NCI-H345 (cell line): ENCODE measurements at regions not wholly inside any gene's neighbourhood (a gene's known extent, or its start where the extent isn't known, plus 50 kb on each side); places are given as distances from the start of the nearest gene placed in this dataset.
"Not testable (repeated sequence)": the region's sequence is repeated elsewhere in the genome, so short reads cannot be mapped to it uniquely, and the experiment has no call there.

Experiments used
- DNase-seq: peaks from one replicate; lab custom pipeline; 2025; lab: John Stamatoyannopoulos, UW

DNA sequence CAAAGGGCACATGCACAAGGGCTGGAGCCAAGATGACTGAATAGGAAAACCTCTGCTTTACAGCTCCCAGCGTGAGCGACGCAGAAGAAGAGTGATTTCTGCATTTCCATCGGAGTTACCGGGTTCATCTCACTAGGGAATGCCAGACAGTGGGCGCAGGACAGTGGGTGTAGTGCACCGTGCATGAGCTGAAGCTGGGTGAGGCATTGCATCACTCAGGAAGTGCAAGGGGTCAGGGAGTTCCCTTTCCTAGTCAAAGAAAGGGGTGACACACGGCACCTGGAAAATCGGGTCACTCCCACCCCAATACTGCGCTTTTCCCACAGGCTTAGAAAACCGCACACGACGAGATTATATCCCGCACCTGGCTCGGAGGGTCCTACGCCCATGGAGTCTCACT lies 64.5 kb upstream of the HTR1E start:
- DNase-seq: not testable (repeated sequence)

DNA sequence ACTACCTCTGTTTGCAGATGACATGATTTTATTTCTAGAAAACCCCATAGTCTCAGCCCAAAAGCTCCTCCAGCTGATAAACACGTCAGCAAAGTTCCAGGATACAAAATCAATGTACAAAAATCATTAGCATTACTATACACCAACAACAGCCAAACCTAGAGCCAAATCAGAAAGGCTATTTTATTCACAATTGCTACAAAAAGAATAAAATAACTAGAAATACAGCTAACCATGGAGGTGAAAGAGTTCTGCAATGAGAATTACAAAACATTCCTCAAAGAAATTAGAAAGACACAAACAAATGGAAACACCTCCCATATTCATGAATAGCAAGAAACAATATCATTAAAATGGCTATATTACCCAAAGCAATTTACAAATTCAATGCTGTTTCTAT lies 65.6 kb upstream of the HTR1E start:
- DNase-seq: peak; percentile 13

DNA sequence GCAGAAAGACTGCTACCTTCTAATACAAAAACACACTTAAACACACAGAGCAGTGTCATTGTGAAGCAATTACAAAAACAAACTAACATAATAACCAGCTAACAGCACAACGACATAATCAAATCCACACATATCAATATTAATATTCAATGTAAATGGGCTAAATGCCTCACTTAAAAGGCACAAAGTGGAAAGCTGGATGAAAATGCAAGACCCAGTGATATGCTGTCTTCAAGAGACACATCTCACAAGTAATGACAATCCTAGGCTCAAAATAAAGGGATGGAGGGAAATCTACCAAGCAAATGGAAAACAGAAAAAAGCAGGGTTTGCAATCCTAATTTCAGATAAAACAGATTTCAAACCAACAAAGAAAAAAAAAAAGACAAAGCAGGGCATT lies 67.8 kb upstream of the HTR1E start:
- no peak for DNase-seq

DNA sequence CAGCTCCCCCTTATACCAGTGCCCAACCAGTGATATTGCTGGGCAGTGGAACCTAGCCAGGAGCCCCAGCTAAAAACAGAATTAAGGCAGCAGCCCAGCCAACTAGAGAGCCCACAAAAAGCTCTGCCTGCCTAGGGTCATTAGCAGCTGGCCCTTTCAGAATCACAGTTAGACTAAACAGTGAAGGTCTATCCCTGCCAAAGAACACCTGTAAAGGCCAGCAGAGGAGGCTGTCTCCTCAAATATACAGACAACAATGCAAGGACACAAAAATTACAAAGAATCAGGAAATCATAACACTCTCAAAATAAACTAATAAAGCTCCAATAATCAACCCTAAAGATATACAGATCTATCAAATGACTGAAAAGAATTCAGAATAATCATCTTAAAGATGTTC lies 77.8 kb upstream of the HTR1E start:
- DNase-seq: no peak

DNA sequence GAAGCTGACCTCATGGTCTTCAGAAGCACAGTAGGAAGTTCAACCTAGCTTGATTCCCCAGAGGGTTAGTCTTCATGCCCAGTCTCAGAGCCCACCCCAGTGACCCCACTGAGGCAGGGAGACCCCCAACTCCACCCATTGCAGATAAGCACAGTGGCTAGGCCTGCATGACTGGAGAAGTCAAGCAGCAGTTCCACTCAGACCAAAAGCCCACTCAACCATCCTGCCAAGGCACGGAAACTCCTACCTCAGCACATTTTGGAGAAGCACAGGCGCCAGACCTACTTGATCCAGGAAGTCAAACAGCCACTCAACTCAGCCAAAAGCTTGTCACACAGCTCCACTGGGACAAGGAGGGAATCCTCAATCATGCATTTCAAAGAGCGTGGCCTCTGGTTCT lies 78.4 kb upstream of the HTR1E start:
- no peak for DNase-seq

DNA sequence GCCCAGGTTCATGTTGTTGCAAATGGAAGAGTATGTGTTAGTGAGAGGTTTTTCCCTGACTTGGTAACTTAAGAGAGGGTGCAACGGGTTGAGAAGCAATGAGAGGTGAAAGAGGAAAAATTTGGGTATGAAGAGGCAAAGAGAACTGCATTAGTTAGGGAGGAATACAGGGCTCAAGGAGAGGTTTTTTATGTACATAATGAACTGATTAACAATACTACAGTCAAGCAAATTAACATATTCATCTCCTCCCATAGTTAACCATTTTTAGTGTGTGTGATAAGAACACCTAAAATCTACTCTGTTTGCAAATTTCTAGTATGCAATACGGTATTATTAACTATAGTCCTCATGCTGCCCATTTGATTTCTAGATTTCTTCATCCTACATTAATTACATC lies 79.5 kb upstream of the HTR1E start:
- DNase-seq: no peak

DNA sequence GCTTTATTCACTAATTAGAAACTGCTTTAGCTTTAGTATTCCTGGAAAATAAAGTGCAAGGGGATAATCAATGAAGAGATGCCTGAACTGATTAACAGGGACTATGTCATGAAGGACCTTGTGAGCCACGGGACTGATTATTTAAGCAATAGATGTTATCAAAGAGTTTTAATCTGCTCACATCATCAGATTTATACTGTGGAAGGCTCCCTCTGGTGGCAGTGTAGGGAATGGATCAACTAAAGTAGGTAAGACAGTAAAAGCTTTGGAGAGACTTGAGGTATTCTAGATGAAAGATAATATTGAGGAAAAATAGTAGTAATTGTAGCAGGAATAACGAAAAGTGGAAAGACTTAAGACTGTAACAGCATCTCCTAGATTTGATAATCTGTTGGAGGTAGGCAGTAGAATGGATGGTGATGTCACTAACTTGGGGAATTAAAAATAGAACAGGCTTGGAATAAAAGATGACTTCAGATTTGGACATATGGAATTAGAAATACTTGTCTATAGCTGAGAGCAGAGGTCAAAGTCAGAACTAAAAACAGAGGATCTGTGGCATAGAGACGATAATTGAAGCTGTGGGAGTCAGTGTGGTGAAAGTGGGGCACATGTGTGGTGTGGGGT lies 80.3 kb upstream of the HTR1E start:
- DNase-seq: peak; percentile 21

DNA sequence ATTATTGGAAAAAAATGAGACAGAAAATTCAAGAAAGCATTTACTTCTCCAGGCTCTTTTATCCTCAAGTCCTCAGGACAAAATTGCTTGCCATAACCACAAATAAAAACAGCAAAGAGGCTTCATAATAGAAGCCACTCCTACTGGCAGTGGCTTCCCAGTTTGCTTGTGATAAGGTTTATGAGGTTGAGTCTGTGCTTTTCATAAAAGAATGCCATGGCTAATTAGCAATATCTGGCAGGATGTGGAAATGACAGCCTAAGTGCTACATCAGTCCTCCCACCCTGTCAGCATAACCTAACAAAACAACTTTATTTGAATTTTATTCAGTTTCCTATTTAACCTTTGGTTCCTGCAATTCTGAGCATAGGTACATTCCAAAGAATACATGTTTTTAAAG lies 80.9 kb upstream of the HTR1E start:
- DNase-seq: no peak

DNA sequence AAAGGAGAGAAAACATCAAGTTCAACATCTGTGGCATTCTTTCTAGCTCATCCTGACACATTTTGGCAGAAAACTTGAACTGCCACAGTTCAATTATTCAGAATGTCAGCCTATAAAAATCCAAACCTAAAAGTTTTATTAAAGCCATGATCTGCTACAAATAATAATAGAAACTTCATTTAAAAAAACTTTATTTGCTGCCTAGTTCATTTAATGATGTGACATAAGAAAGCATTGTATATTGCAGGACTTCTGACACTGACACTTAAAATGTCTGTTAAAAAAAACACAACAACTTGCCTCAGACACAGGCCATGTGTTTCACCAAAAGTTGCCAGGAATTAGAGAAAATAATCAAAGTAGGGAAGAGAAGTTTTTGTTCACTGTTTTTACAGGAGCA lies 88.3 kb upstream of the HTR1E start:
- no peak for DNase-seq

DNA sequence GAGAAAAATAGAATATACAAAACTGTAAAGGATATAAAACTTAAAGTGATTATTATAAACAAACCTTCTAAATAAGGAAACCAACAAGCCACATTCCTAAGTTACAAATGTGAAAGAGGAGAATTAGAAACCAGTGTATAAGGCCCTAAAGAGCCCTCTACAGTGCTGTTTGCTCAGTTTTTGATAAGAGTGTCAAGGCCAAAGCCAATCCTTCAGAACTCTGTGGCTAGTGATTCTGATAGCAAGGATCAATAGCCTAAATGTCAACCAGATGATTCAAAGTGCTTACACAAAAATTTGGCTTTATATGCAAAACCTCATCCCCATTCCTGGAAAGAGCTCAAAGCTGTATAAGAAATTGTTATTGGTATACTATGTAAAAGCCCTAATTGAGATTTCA lies 104.6 kb upstream of the HTR1E start:
- no peak for DNase-seq

DNA sequence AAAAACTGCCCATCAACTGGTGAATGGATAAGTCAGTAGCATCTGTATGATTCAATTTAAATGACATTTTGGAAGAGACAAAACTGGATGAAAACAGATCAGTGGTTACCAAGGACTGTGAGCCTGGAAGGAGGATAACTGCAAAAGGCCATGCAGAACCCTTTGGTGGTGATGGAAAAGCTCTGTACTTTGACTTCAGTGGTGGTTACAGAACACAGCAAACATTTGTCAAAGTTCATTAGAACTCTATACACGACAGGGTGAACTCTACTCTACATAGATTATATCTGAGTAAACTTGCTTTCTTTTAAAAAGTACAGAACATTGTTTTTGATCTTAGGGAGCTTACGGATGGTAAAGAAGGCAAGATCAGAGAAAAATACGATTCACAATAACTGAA lies 111.9 kb upstream of the HTR1E start:
- no peak for DNase-seq

DNA sequence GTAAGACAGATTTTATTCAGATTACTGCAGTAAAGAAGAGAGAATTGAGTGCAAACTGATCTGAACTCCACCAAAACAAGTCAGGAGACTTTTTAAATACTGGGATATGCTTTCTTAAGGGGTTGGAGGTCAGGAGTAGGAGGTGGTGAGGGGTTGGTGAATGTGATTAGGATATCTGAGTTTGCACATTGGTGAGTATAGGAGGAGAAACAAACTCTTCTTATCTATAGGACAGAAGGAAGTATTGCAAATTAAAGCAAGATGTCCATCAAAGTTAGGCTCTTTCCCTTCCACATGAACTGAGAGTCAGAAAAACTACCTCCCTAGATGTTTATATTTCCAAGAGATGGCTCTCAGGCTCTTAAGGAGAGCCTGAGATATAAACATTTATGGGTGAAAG lies 114.6 kb upstream of the HTR1E start:
- DNase-seq: no peak

DNA sequence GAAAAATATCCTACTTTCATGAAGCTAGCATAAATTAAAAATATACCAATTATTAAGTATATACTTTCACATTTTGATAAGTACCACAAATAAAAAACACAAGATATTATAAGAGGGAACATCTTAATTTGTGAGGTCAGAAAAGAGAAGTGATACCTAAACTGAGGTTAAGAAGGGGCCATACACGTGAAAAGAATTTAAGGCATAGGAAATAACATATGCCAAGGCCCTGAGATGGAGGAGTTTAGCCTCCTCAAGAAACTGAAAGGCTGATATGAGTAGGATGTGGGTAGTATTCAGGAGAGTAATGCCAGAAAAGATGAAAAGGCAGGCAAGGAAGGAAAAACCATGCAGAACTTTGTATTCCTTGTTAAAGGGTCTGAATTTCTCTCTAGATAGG lies 116.6 kb upstream of the HTR1E start:
- DNase-seq: no peak

DNA sequence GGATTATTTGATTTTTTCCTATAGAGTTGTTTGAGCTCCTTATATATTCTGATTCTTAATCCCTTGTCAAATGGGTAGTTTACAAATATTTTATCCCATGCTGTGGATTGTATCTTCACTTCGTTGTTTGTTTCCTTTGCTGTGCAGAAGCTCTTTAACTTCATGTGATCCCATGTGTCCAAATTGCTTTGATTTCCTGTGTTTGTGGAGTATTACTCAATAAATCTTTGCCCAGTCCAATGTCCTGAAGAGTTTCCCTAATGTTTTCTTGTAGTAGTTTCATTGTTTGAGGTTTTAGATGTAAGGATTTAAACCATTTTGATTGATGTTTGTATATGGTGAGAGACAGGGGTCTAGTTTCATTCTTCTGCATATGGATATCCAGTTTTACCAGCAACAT lies 143.7 kb upstream of the HTR1E start:
- DNase-seq: no peak

DNA sequence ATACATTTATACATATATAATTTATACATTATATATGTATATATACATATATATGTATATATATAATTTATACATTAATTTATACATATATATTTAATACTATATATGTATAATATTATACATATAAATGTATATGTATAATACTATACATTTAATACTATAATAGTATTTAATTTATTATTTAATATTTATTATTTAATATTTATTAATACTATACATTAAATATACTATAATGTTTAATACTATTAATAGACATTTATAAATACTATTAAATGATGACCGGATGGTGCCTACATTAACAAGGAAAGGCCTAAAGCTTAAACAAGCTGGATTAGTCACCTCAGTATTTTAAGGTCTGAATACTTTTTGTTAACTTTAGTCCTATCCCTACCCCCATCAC lies 145.9 kb upstream of the HTR1E start:
- no peak for DNase-seq

DNA sequence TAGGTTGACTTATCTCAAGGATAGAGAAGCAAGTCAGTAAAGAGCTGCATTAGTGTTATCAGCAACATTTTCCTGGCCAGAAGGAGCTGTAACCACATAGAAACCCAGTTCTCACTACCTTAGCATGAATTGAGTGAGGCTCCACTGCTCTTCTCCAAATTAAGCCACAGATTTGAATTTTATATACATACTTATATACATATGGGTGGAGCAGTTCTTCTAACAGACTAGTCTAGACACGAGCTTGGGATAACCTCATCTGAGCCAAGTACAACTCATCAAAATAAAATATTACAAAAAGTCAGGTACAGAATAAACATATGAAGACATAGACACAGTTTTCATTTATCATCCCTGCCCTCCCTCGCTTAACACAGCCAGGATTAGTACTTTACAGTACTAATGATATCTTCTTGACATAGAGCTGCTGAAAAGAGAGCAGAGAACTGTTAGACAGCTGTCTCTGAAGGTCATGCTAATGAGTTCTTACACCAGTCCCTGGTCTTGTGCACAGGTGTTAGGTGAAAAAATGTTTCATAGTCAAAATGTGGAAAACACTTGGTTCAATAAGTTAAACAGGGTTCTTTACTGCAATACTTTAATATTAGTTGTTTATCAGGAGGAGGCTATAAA lies 147.4 kb upstream of the HTR1E start:
- DNase-seq: no peak

DNA sequence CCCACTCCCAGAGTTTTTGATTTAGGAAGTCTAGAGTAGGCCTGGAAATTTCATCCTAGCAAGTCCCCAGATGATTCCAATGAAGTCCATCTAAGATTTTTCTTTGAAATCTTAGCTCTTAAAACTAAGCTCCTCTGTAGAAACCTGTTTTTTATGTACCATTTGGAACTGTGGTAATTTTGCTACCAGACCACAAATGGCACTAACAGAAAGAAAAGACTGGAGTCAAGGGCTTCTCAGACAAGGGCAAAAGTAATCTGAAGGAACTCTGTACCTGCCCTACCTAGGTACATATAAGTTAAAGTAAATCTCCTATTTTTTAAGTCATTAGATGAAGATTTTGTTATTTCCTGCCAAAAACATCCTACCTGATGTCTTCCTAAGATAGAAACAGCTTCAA lies 155.0 kb upstream of the HTR1E start:
- no peak for DNase-seq

DNA sequence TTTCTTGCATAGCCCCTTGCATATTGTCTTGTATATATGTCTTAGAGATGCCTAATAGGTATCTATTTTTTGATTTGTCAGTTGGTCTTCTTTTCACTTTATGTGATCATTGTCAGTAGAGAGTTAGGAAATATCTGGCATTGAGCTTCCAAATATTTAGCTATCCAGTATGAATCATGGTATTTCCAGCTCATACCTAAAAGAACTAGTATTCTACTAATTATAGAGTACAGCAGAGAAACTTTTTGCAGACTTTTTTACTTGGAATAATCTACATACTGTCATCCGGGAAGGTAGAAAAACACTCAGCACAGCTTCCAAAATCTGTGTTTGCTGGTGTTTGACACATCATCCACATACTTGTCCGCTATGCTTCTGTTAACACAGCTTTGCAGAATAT lies 156.4 kb upstream of the HTR1E start:
- no peak for DNase-seq

DNA sequence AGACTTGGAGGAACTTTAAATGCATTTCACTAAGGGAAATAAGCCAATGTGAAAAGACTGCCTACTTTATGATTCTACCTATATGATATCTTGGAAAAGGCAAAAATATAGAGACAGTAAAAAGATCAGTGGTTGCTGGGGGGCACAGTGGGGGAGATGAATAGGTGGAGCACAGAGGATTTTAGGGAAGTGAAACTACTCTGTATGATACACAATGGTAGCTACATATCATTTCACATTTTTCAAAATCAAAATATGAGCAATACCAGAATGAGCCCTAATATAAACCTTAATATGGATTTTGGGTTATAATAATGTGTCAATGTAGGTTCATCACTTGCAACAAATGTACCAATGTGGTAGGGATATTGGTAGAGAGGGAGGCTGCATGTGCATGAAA lies 161.4 kb upstream of the HTR1E start:
- no peak for DNase-seq

DNA sequence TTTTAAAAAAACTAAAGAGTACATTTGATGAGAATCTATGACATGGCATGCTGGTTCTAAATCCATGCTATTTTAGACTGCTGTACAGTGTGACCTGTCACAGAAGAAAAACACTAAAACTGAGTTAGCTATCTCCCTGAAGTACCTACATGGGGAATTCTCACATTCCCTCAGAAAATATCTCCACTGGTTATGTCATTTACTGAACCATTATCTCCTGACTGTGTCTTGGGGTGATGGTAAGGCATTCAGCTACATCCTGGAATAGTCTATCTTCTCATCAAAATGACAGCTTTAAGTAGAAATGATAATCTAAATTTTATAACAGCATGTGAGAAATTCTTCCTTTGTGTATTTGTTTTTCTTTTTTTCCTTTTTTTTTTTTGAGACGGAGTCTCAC lies 172.1 kb upstream of the HTR1E start:
- DNase-seq: no peak

DNA sequence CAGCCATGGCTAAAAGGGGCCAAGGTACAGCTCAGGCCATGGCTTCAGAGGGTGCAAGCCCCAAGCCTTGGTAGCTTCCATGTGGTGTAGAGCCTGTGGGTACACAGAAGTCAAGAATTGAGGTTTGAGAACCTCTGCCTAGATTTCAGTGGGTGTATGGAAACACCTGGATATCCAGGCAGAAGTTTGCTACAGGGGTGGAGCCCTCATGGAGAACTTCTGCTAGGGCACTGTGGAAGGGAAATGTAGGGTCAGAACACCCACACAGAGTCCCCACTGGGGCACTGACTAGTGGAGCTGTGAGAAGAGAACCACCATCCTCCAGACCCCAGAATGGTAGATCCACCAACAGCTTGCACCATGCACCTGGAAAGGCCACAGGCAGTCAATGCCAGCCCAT lies 177.4 kb upstream of the HTR1E start:
- not testable (repeated sequence) for DNase-seq

DNA sequence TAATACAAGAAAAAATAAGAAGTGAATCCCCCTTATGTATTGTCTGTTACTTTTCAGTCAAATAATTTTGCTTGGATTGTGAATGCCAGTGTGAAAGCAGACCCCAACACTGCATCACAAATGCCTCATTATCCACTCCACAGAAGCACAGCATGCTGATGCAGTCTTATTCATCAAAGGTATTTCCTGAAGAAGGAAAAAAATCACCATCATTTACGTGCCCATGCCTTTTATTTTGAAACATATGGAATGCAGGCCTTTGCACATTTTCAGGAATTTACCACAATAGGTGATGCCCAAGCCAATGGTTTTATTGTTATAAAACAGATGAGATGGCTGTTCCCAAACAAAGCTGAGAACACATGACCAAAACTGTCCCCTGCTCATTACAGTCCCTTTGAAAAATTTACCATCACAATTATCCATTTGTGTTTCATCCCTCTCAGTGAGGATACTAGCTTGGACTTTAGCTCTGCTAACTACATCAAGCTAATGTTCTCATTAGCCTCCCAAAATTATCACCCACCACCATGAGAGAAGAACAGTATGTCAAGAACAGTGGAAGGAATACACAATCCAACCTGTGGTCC lies 180.6 kb upstream of the HTR1E start:
- DNase-seq: no peak

DNA sequence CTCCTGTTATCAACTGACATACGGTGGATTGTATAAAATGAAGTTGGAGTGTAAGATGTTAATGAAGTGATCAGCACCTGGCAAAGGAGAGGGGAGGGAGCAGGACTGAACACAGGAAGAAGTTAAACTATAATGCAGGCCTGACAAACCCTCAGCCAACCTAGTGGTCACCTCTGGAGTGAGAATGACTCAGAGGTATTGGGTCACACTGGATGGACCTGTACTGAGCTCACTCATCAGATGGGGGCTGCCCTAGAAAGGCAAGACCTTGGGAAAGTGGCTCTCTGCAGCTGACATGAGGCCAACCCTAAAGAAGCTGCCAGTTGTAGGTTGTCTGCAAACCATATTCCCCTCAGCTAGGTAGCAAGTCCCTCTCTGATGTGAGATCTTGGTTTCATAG lies 193.3 kb upstream of the HTR1E start:
- no peak for DNase-seq

DNA sequence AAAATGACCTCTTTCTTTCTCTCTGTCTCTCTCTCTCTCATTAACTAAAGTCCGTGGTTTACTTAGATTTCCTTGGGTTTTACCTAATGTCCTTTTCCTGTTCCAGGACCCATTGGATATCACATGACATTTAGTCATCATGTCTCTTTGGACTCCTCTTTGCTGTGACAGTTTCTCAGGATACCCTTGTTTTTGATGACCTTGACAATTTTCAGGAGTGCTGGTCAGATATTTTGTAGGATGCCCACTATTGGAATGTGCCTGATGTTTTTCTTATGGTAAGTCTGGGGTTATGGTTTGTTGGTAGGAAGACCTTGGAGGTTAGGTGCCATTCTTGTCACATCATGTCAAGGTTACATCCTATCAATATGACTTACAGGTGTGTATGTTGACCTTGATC lies 199.2 kb upstream of the HTR1E start:
- DNase-seq: no peak
